ENCODE measurements at regions not wholly inside any gene's neighbourhood (a gene's known extent, or its start where the extent isn't known, plus 50 kb on each side); places are given as distances from the start of the nearest gene placed in this dataset.

- Histone ChIP-seq H3K9me3 (replicated peaks in 1 of 3) (no peaks in the 10 kb centered on the region), H3K36me3 (replicated peaks in 1 of 2) (no peaks in the 10 kb centered on the region), H3K27me3 (no peaks in the 10 kb centered on the region), H3K27ac (no peak overlapping the region), H3K4me3 (no peak overlapping the region), H3K4me1 (replicated peaks in 1 of 2) (no peaks in the 10 kb centered on the region)
- WGBS, 4 donors = 87 to 96% (median 93%) methylated on average over 11 of the region's 11 CpGs
- TF ChIP-seq CTCF (IDR thresholded peaks at IDR 0.05) = no peak
- TF ChIP-seq POLR2A (IDR thresholded peaks at IDR 0.05) = no peak
- intact Hi-C loops (cut with DNase I) = no loop called here
- DNase-seq = no peak
These were observed 81.3 kb upstream of the CADM1 start for GRCh38 chr11:115585361-115586024.

DNA sequence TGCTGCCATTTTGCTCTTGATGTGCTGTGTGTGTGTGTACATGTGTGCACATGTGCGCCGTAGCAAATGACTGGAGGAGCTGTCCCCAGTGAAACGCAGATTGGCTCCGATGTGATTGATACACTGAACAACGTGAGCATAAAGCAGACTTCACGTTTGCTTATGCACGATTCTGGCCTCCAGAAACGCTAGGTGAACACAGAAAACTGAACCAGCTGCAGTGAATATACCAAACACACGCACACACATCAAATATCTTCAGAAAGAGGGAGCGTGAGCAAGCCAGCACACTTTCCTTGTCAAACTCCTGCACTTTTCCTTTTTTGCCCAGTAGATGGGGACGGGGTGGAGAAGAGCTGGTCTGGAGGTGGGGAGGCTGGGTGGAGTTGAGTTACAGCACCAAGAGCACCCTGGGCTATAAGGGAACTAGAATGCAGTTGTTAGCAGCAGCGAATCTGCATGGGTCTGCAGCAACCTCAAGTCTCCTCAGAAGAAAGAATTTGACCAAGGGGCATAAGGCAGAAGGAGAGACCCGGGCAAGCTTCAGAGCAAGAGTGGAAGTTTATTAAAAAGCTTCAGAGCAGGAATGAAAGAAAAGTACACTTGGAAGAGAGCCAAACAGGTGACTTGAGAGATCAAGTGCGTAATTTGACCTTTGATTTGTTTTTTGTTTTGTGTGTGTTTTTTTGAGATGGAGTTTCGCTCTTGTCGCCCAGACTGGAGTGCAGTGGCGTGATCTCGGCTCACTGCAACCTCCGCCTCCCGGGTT is 77.8 kb upstream of the CADM1 start:
- Histone ChIP-seq H3K36me3 (replicated peaks in 1 of 2) (no peaks in the 10 kb centered on the region), H3K4me1 (replicated peaks in 1 of 2) (no peaks in the 10 kb centered on the region), H3K27ac (no peak overlapping the region), H3K27me3 (no peaks in the 10 kb centered on the region), H3K9me3 (replicated peaks in 1 of 3) (no peaks in the 10 kb centered on the region), H3K4me3 (no peak overlapping the region)
- TF ChIP-seq POLR2A (IDR thresholded peaks at IDR 0.05) (no peak), CTCF (IDR thresholded peaks at IDR 0.05) (no peak)
- 81 to 91% (median 83%) methylated on average over 20 of the region's 20 CpGs for WGBS, 4 donors
- DNase-seq = no peak
- intact Hi-C loops (cut with DNase I) = no loop called here

GRCh38 chr11:115580927-115581680 is 76.9 kb upstream of the CADM1 start:
- peak in 4 of 7 donors; percentile 16 to 65 (median 20) for DNase-seq
- no peak overlapping the region for H3K4me3 ChIP-seq
- TF ChIP-seq CTCF (IDR thresholded peaks at IDR 0.05) (no peak), POLR2A (IDR thresholded peaks at IDR 0.05) (no peak)
- peak overlapping the region in 1 of 5 donors; percentile 21 for H3K27ac ChIP-seq
- H3K27me3 ChIP-seq = no peaks in the 10 kb centered on the region
- H3K36me3 ChIP-seq (replicated peaks in 1 of 2) = no peaks in the 10 kb centered on the region
- intact Hi-C loops (cut with DNase I) = no loop called here
- WGBS, 4 donors = 54 to 64% (median 58%) methylated on average over 7 of the region's 7 CpGs
- no peaks in the 10 kb centered on the region for H3K4me1 ChIP-seq (replicated peaks in 1 of 2)
- H3K9me3 ChIP-seq (replicated peaks in 1 of 3) = no peaks in the 10 kb centered on the region

DNA sequence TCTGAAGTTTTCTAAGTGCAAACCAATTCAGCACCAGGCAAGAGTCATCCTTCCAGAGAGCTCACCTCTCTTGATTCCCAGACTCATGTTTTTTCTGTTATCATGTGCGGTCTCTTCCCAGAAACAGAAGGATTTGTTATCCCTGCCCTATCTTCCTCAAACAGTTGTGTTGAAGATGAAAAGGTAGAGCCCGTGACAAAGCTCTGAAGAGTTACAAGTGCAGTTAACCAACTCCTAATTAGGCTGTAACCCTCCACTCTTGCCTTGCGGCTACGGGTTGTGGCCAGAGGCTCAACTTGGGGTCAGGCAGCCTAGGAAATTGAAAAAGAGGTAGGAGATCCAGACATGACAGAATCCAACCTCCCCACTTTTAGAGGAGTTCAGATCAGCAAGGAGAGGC is 76.2 kb upstream of the CADM1 start:
- H3K9me3 ChIP-seq (replicated peaks in 1 of 3) = no peaks in the 10 kb centered on the region
- intact Hi-C loops (cut with DNase I) = no loop called here
- no peaks in the 10 kb centered on the region for H3K36me3 ChIP-seq (replicated peaks in 1 of 2)
- H3K27ac ChIP-seq = peak overlapping the region in 1 of 5 donors; percentile 21
- DNase-seq = no peak
- no peaks in the 10 kb centered on the region for H3K27me3 ChIP-seq
- TF ChIP-seq POLR2A (IDR thresholded peaks at IDR 0.05) (no peak), CTCF (IDR thresholded peaks at IDR 0.05) (no peak)
- no peak overlapping the region for H3K4me3 ChIP-seq
- WGBS, 4 donors = 77 to 91% (median 86%) methylated on average over 4 of the region's 4 CpGs
- no peaks in the 10 kb centered on the region for H3K4me1 ChIP-seq (replicated peaks in 1 of 2)
